ENCODE measurements at regions not wholly inside any gene's neighbourhood (a gene's known extent, or its start where the extent isn't known, plus 50 kb on each side); places are given as distances from the start of the nearest gene placed in this dataset.

GRCh38 chr6:54602591-54602990 is 244.0 kb upstream of the FAM83B start:
- no peak for TF ChIP-seq JUND (IDR thresholded peaks at IDR 0.05; ENCODE audit: borderline replicate concordance, low read depth, low read length)
- TF ChIP-seq JUND (tag; IDR thresholded peaks at IDR 0.05; ENCODE audit: borderline replicate concordance, low read depth, low read length): no peak
- TF ChIP-seq YY1 (IDR thresholded peaks at IDR 0.05; ENCODE audit: borderline replicate concordance in 1 of 3, control insufficient read depth in 1 of 3, extremely low read depth in 1 of 3, insufficient read depth in 3 of 3, insufficient read length in 1 of 3, insufficient replicate concordance in 2 of 3, low read depth in 1 of 3, low read length in 2 of 3): no peak
- TF ChIP-seq EHMT2 (IDR thresholded peaks at IDR 0.05): no peak
- no peak for TF ChIP-seq CTCF (IDR thresholded peaks at IDR 0.05 in 2 of 3, conservative IDR thresholded peaks at IDR 0.05 in 1 of 3; ENCODE audit: insufficient read depth in 2 of 3, low read depth in 1 of 3, low read length in 3 of 3)
- no peak for TF ChIP-seq ZNF24 (IDR thresholded peaks at IDR 0.05)
- TF ChIP-seq POLR2A (conservative IDR thresholded peaks at IDR 0.05): no peak
- no peak for TF ChIP-seq MAX (CRISPR knock-in tag; IDR thresholded peaks at IDR 0.05)
- TF ChIP-seq STAT5A (IDR thresholded peaks at IDR 0.05; ENCODE audit: borderline replicate concordance, low read length): no peak
- no peak for TF ChIP-seq FOXJ3 (CRISPR knock-in tag; IDR thresholded peaks at IDR 0.05)
- TF ChIP-seq ELF4 (CRISPR knock-in tag; IDR thresholded peaks at IDR 0.05): no peak
- TF ChIP-seq BHLHE40 (IDR thresholded peaks at IDR 0.05; ENCODE audit: low read length): no peak
- no peak for TF ChIP-seq ATF1 (CRISPR knock-in tag; IDR thresholded peaks at IDR 0.05)
- no peak for TF ChIP-seq ATF1 (tag; IDR thresholded peaks at IDR 0.05)
